Left ventricle myocardium inferior (tissue), 1 donor: ENCODE measurements at regions not wholly inside any gene's neighbourhood (a gene's known extent, or its start where the extent isn't known, plus 50 kb on each side); places are given as distances from the start of the nearest gene placed in this dataset.

ENCODE experiments used
- DNase-seq: peaks from one replicate; pipeline ENCODE4 v3.0.0-alpha.2; 2020
- H3K27ac ChIP-seq: fragments of 200-600 bp; replicated peaks from 2 replicates; pipeline ENCODE4 v1.8.0; 2021
- H3K27me3 ChIP-seq: fragments of 200-600 bp; 2 replicates; pipeline ENCODE4 v1.8.0; 2021; ENCODE audit warnings: low read depth
- H3K36me3 ChIP-seq: fragments of 200-600 bp; 2 replicates; pipeline ENCODE4 v1.8.0; 2021
- H3K4me1 ChIP-seq: fragments of 200-600 bp; 2 replicates; pipeline ENCODE4 v1.8.0; 2021
- H3K4me3 ChIP-seq: fragments of 200-600 bp; 2 replicates; pipeline ENCODE4 v1.8.0; 2021; ENCODE audit warnings: mild to moderate bottlenecking, moderate library complexity
- H3K9me3 ChIP-seq: fragments of 200-600 bp; replicated peaks from 2 replicates; pipeline ENCODE4 v1.8.0; 2021
- intact Hi-C: fragments of 100-400 bp; cut with micrococcal nuclease; formaldehyde crosslinking; loops from one replicate; pipeline ENCODE4 v1.11.0; 2022
- TF ChIP-seq, protein P1 (sequence below): fragments of 200-600 bp; IDR thresholded peaks from 2 replicates; pipeline ENCODE4 v1.8.0; 2021; ENCODE audit warnings: antibody characterized with exemption, mild to moderate bottlenecking, borderline replicate concordance
- donor health status: DM: no; HTN: yes; CAD: no; lungs with severe emphysema.

DNA sequence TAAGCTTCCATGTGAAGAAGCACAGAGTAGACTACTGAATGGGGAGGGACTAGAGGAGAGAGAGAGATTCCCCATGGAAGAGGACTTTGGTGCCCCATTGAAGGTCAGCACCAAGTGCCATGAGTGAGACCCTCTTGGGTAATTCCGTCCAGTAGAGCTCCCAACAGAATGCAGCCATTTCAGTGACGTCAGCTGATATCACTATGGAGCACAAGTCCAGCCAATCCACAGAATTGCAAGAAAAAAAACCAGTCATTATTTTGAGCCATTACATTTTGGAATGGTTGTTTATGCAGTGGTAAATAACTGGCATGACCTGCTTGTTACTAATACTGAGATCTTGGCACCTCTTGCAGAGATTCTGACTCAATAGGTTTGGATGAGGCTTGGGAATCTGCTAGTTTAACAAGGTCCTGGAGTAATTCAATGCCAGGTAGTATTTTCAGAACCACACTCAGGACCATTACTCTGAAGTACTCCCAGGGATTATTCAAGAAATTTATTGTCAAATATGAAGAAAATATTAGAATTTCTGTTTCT, 52.6 kb upstream of the SP8 start:
- intact Hi-C loops = no loop called here

DNA sequence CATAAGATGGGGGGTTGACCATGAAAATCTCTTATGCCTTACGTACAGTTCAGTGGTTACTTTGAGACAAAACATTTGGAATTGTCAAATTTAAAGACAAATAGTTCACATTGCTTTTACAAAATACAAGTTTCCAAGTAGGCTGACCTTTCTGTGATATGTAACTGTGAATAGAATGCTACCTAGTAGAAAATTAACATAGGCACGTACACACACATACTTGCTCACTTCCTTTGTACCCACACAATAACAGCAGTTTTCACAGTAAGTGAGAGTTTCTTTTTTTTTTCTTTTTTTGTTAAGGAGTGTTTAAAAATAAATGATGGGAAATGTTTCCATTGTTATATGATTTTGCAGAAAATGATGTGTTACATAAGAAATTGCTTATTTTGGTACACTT, 53.3 kb upstream of the SP8 start:
- intact Hi-C loops = no loop called here

More for the DNA sequence above, 52.6 kb upstream of the SP8 start:
- Histone ChIP-seq H3K9me3 (peaks cover 4% of the 10 kb centered on the region), H3K36me3 (no peaks in the 10 kb centered on the region), H3K27me3 (peaks cover 3% of the 10 kb centered on the region), H3K4me3 (no peak overlapping the region), H3K27ac (no peak overlapping the region), H3K4me1 (no peaks in the 10 kb centered on the region)
- DNase-seq = no peak
- TF ChIP-seq, protein P1, sequence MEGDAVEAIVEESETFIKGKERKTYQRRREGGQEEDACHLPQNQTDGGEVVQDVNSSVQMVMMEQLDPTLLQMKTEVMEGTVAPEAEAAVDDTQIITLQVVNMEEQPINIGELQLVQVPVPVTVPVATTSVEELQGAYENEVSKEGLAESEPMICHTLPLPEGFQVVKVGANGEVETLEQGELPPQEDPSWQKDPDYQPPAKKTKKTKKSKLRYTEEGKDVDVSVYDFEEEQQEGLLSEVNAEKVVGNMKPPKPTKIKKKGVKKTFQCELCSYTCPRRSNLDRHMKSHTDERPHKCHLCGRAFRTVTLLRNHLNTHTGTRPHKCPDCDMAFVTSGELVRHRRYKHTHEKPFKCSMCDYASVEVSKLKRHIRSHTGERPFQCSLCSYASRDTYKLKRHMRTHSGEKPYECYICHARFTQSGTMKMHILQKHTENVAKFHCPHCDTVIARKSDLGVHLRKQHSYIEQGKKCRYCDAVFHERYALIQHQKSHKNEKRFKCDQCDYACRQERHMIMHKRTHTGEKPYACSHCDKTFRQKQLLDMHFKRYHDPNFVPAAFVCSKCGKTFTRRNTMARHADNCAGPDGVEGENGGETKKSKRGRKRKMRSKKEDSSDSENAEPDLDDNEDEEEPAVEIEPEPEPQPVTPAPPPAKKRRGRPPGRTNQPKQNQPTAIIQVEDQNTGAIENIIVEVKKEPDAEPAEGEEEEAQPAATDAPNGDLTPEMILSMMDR = no peak

DNA sequence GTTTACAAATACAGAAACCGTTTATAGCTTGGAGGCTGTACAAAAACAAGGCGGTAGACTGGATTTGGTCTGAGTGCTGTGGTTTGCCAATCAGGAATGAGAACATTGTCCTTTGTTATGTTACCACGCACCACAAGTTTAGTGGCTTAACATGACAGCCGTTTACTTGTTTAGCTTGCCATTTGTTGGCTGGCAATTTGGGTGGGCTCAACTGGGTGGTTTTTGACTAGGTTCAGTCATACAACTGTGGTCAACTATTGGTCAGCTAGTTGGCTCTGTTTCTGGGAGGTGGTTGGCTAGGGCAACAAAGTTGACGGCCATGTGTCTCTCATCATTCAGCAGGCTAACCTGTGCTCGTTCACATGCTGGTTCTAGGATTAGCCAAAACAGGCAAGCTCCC, 60.1 kb upstream of the SP8 start:
- H3K36me3 ChIP-seq = no peaks in the 10 kb centered on the region
- no peaks in the 10 kb centered on the region for H3K4me1 ChIP-seq
- no peak overlapping the region for H3K27ac ChIP-seq
- TF ChIP-seq, protein P1 = no peak
- H3K9me3 ChIP-seq = no peaks in the 10 kb centered on the region
- DNase-seq = no peak
- H3K4me3 ChIP-seq = no peak overlapping the region
- intact Hi-C loops = no loop called here
- H3K27me3 ChIP-seq = no peaks in the 10 kb centered on the region

More for the DNA sequence above, 53.3 kb upstream of the SP8 start:
- Histone ChIP-seq H3K36me3 (no peaks in the 10 kb centered on the region), H3K4me3 (no peak overlapping the region), H3K4me1 (no peaks in the 10 kb centered on the region), H3K27me3 (peaks cover 3% of the 10 kb centered on the region), H3K9me3 (peaks cover 4% of the 10 kb centered on the region), H3K27ac (no peak overlapping the region)
- no peak for DNase-seq
- TF ChIP-seq, protein P1 = no peak

DNA sequence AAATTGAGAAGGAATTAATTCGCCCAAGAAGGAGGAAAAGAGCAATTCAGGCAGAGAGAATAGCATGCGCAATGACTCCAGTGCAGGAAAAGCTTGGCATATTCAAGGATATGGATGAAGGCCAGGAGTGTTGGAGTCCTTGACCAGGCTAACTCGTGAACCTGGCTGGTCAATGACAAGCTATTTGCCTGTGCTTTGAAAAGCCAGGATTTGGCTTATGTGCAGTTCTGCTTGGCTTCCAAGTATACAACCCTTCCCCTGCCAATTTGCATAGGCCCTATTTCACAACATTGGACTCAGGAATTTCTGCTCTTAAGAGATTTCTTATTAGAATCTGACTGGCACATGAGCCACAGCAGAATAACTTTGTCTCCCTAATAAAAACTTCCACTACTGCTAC, 72.3 kb upstream of the SP8 start:
- TF ChIP-seq, protein P1 = no peak
- Histone ChIP-seq H3K27me3 (no peaks in the 10 kb centered on the region), H3K9me3 (no peaks in the 10 kb centered on the region), H3K27ac (no peak overlapping the region), H3K4me3 (no peak overlapping the region), H3K36me3 (no peaks in the 10 kb centered on the region), H3K4me1 (no peaks in the 10 kb centered on the region)
- DNase-seq = no peak
- intact Hi-C loops = no loop called here

DNA sequence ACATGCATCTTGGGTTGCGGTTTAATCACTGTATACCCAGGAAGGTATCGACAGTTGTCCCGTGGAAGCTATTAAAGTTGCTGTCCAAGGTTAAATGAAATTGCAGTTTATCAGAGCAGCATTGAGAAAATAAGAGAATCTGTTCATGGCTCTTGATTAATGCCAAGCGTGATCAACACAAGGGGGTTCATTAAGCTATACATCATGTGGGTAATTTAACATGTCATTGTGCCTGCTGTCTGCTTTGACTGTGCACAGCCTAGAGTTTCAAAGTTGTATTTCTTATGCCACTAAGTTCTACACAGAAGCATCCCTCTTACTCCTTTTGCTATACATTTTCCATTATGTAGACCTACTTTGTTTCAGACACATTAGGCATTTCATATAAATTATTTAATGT, 74.8 kb upstream of the SP8 start:
- H3K27ac ChIP-seq = no peak overlapping the region
- no peak overlapping the region for H3K4me3 ChIP-seq
- no peaks in the 10 kb centered on the region for H3K4me1 ChIP-seq
- H3K27me3 ChIP-seq = peaks cover 5% of the 10 kb centered on the region
- no peaks in the 10 kb centered on the region for H3K9me3 ChIP-seq
- no peak for DNase-seq
- TF ChIP-seq, protein P1 = no peak
- no peaks in the 10 kb centered on the region for H3K36me3 ChIP-seq
- intact Hi-C loops = no loop called here
